HEK293 (cell line): ENCODE measurements at regions not wholly inside any gene's neighbourhood (a gene's known extent, or its start where the extent isn't known, plus 50 kb on each side); places are given as distances from the start of the nearest gene placed in this dataset.
A peak's percentile ranks its signal among the peaks of the same experiment; 100 is the strongest.

ENCODE experiments used
- CTCF ChIA-PET: fragments of 350-600 bp; formaldehyde crosslinking; extraction: SDS; loops from one replicate; lab custom pipeline; 2021; ENCODE audit warnings: antibody characterized with exemption; lab: Yijun Ruan, JAX
- POLR2A ChIA-PET: fragments of 300-600 bp; formaldehyde crosslinking; extraction: SDS; loops from one replicate; lab custom pipeline; 2020; ENCODE audit warnings: antibody characterized with exemption, inconsistent platforms; lab: Yijun Ruan, JAX
- H3K27ac ChIP-seq: fragments of 200-500 bp; sonication (Bioruptor generic); 2 replicates; pipeline ENCODE4 v1.5.1; 2014; ENCODE audit warnings: low read depth, low read length, control low read depth, inconsistent platforms; ENCODE audit errors: extremely low read depth
- H3K36me3 ChIP-seq, 2 experiments: fragments of 200-500 bp in 1 of 2; sonication (Bioruptor generic) in 1 of 2; 1 replicate in 1 of 2; 2 replicates in 1 of 2; pipeline ENCODE4 v1.5.1; 2014 to 2017; ENCODE audit warnings: inconsistent platforms in 2 of 2, low read length in 2 of 2; ENCODE audit not compliant: control insufficient read depth in 2 of 2, insufficient read depth in 1 of 2
- H3K4me1 ChIP-seq: fragments of 200-500 bp; sonication (Bioruptor generic); 2 replicates; pipeline ENCODE4 v1.5.1; 2014; ENCODE audit warnings: mild to moderate bottlenecking, low read length, inconsistent platforms; ENCODE audit not compliant: control insufficient read depth, insufficient read depth
- H3K4me3 ChIP-seq: 2 replicates; pipeline ENCODE4 v1.5.1; 2011; ENCODE audit warnings: low read depth, mild to moderate bottlenecking, control low read depth, low read length, moderate library complexity
- H3K9me3 ChIP-seq: fragments of 200-500 bp; sonication (Bioruptor generic); 2 replicates; pipeline ENCODE4 v1.5.1; 2014; ENCODE audit warnings: low read depth, low read length, inconsistent platforms; ENCODE audit not compliant: control insufficient read depth, insufficient read depth
- GLIS1 ChIP-seq: fragments of 450-650 bp; formaldehyde crosslinking; IDR thresholded peaks from 2 replicates; pipeline ENCODE4 v1.5.1; 2016; ENCODE audit warnings: missing biosample characterization, missing genetic modification characterization
- HOXA7 ChIP-seq: sonication (generic); formaldehyde crosslinking; IDR thresholded peaks from 2 replicates; pipeline ENCODE4 v1.8.1; 2022; ENCODE audit warnings: missing genetic modification reagents, borderline replicate concordance
- SCRT1 ChIP-seq: fragments of 450-650 bp; formaldehyde crosslinking; IDR thresholded peaks from 2 replicates; pipeline ENCODE4 v1.5.1; 2016; ENCODE audit warnings: missing biosample characterization, missing genetic modification characterization, borderline replicate concordance
- SETDB1 ChIP-seq: IDR thresholded peaks from one replicate; pipeline ENCODE4 v1.6.1; 2017; ENCODE audit warnings: mild to moderate bottlenecking, low read length, moderate library complexity, mixed read lengths; ENCODE audit not compliant: insufficient read length
- SP3 ChIP-seq: fragments of 450-650 bp; formaldehyde crosslinking; IDR thresholded peaks from 2 replicates; pipeline ENCODE4 v1.5.1; 2016; ENCODE audit warnings: missing biosample characterization, missing genetic modification characterization
- TCF7L2 ChIP-seq: IDR thresholded peaks from 2 replicates; pipeline ENCODE4 v1.6.1; 2011; ENCODE audit warnings: low read depth, mild to moderate bottlenecking, inconsistent platforms, low read length, moderate library complexity, borderline replicate concordance
- ZBTB8A ChIP-seq: fragments of 450-650 bp; formaldehyde crosslinking; IDR thresholded peaks from 2 replicates; pipeline ENCODE4 v1.5.1; 2016; ENCODE audit warnings: missing biosample characterization, missing genetic modification characterization
- ZNF114 ChIP-seq: fragments of 450-650 bp; formaldehyde crosslinking; IDR thresholded peaks from 2 replicates; pipeline ENCODE4 v1.5.0; 2017; ENCODE audit warnings: missing biosample characterization, missing genetic modification characterization
- ZNF132 ChIP-seq: fragments of 450-650 bp; formaldehyde crosslinking; IDR thresholded peaks from 2 replicates; pipeline ENCODE4 v1.5.1; 2017; ENCODE audit warnings: missing biosample characterization, missing genetic modification characterization, borderline replicate concordance
- ZNF2 ChIP-seq: fragments of 450-650 bp; formaldehyde crosslinking; IDR thresholded peaks from 2 replicates; pipeline ENCODE4 v1.5.1; 2016; ENCODE audit warnings: missing biosample characterization, missing genetic modification characterization
- ZNF202 ChIP-seq: fragments of 450-650 bp; formaldehyde crosslinking; IDR thresholded peaks from 2 replicates; pipeline ENCODE4 v1.5.1; 2016; ENCODE audit warnings: missing biosample characterization, missing genetic modification characterization, borderline replicate concordance
- ZNF223 ChIP-seq: fragments of 450-650 bp; formaldehyde crosslinking; IDR thresholded peaks from 2 replicates; pipeline ENCODE4 v1.5.1; 2016; ENCODE audit warnings: missing biosample characterization, missing genetic modification characterization
- ZNF350 ChIP-seq: fragments of 450-650 bp; formaldehyde crosslinking; IDR thresholded peaks from 2 replicates; pipeline ENCODE4 v1.5.0; 2017; ENCODE audit warnings: missing biosample characterization, mild to moderate bottlenecking, missing genetic modification characterization
- ZNF548 ChIP-seq: fragments of 450-650 bp; formaldehyde crosslinking; IDR thresholded peaks from 2 replicates; pipeline ENCODE4 v1.5.1; 2016; ENCODE audit warnings: missing biosample characterization, missing genetic modification characterization
- ZNF664 ChIP-seq: fragments of 450-650 bp; formaldehyde crosslinking; IDR thresholded peaks from 2 replicates; pipeline ENCODE4 v1.5.1; 2016; ENCODE audit warnings: missing biosample characterization, missing genetic modification characterization
- ZNF830 ChIP-seq: fragments of 450-650 bp; IDR thresholded peaks from 2 replicates; pipeline ENCODE4 v1.5.0; 2018; ENCODE audit warnings: missing biosample characterization, missing genetic modification characterization, low read depth, mild to moderate bottlenecking, moderate library complexity
- TF ChIP-seq, protein P1 (sequence below): fragments of 450-650 bp; formaldehyde crosslinking; IDR thresholded peaks from 2 replicates; pipeline ENCODE4 v1.5.1; 2016; ENCODE audit warnings: missing biosample characterization, missing genetic modification characterization
- TF ChIP-seq, protein P2 (sequence below): fragments of 450-650 bp; IDR thresholded peaks from 2 replicates; pipeline ENCODE4 v1.5.1; 2018; ENCODE audit warnings: missing biosample characterization, missing genetic modification characterization

DNA sequence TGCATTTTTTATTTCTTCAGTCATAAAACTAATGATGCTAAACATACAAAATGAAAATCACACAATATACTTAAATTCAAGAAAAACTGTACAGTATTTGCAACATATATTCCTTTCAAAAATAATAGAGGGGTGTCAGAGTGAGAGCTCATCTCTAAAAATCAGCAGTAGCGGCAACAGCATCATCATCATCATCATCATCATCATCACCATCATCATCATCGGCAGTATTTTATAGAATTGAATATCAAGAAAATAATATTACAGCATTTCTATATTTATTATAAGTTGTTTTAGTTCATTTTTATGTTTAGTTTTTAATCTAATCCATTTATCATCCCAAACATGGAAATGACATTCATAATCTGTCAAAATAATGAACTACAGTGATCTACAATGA, 67.4 kb upstream of the PPP1R3A start:
- ChIA-PET CTCF (no interaction called here), POLR2A (no interaction called here)

GRCh38 chr7:113976508-113976907, 57.7 kb upstream of the PPP1R3A start:
- POLR2A ChIA-PET: no interaction called here
- TF ChIP-seq HOXA7 (CRISPR knock-in tag): no peak
- TF ChIP-seq ZNF132 (tag by site-specific recombination): no peak
- no peak for TF ChIP-seq ZNF114
- TF ChIP-seq ZNF664 (tag by site-specific recombination): no peak
- TF ChIP-seq ZNF2: no peak
- no peak for TF ChIP-seq SP3 (tag by site-specific recombination)
- TF ChIP-seq ZNF548: no peak
- TF ChIP-seq ZNF223 (tag by site-specific recombination): no peak
- TF ChIP-seq, protein P1, sequence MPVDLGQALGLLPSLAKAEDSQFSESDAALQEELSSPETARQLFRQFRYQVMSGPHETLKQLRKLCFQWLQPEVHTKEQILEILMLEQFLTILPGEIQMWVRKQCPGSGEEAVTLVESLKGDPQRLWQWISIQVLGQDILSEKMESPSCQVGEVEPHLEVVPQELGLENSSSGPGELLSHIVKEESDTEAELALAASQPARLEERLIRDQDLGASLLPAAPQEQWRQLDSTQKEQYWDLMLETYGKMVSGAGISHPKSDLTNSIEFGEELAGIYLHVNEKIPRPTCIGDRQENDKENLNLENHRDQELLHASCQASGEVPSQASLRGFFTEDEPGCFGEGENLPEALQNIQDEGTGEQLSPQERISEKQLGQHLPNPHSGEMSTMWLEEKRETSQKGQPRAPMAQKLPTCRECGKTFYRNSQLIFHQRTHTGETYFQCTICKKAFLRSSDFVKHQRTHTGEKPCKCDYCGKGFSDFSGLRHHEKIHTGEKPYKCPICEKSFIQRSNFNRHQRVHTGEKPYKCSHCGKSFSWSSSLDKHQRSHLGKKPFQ (tag by site-specific recombination): no peak
- no peak for TF ChIP-seq TCF7L2
- no peak for TF ChIP-seq SETDB1
- TF ChIP-seq GLIS1 (tag by site-specific recombination): no peak
- TF ChIP-seq ZNF202: no peak
- TF ChIP-seq, all 188 proteins: peak for 0
- H3K9me3 ChIP-seq: no peaks in the 10 kb centered on the region
- CTCF ChIA-PET: no interaction called here
- no peak overlapping the region for H3K4me3 ChIP-seq
- no peak overlapping the region for H3K27ac ChIP-seq
- no peaks in the 10 kb centered on the region for H3K36me3 ChIP-seq
- no peaks in the 10 kb centered on the region for H3K4me1 ChIP-seq

More for the DNA sequence above, 67.4 kb upstream of the PPP1R3A start:
- Histone ChIP-seq H3K9me3 (no peaks in the 10 kb centered on the region), H3K36me3 (no peaks in the 10 kb centered on the region), H3K4me1 (no peaks in the 10 kb centered on the region), H3K4me3 (no peak overlapping the region), H3K27ac (no peak overlapping the region)
- TF ChIP-seq SCRT1: no peak
- TF ChIP-seq, protein P2, sequence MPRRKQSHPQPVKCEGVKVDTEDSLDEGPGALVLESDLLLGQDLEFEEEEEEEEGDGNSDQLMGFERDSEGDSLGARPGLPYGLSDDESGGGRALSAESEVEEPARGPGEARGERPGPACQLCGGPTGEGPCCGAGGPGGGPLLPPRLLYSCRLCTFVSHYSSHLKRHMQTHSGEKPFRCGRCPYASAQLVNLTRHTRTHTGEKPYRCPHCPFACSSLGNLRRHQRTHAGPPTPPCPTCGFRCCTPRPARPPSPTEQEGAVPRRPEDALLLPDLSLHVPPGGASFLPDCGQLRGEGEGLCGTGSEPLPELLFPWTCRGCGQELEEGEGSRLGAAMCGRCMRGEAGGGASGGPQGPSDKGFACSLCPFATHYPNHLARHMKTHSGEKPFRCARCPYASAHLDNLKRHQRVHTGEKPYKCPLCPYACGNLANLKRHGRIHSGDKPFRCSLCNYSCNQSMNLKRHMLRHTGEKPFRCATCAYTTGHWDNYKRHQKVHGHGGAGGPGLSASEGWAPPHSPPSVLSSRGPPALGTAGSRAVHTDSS: peak; percentile 86

GRCh38 chr7:113968713-113969112, 49.9 kb upstream of the PPP1R3A start:
- Histone ChIP-seq H3K4me1 (no peaks in the 10 kb centered on the region), H3K9me3 (no peaks in the 10 kb centered on the region), H3K27ac (no peak overlapping the region), H3K4me3 (no peak overlapping the region), H3K36me3 (no peaks in the 10 kb centered on the region)
- TF ChIP-seq ZNF830 (tag by site-specific recombination) (0 out of 2 replicates have a peak, but pooled peaks have one; percentile 15), ZNF350 (0 out of 2 replicates have a peak, but pooled peaks have one; percentile 52), ZBTB8A (no peak)
- CTCF ChIA-PET: no interaction called here
- POLR2A ChIA-PET: no interaction called here
